GM21619 (cell line): ENCODE measurements at regions not wholly inside any gene's neighbourhood (a gene's known extent, or its start where the extent isn't known, plus 50 kb on each side); places are given as distances from the start of the nearest gene placed in this dataset.
"Not testable (repeated sequence)": the region's sequence is repeated elsewhere in the genome, so short reads cannot be mapped to it uniquely, and the experiment has no call there.

Experiments used
- ATAC-seq: cut with Tn5 transposase; IDR thresholded peaks from one replicate; pipeline ENCODE4 v1.9.1; 2021; ENCODE audit not compliant: unreplicated experiment

DNA sequence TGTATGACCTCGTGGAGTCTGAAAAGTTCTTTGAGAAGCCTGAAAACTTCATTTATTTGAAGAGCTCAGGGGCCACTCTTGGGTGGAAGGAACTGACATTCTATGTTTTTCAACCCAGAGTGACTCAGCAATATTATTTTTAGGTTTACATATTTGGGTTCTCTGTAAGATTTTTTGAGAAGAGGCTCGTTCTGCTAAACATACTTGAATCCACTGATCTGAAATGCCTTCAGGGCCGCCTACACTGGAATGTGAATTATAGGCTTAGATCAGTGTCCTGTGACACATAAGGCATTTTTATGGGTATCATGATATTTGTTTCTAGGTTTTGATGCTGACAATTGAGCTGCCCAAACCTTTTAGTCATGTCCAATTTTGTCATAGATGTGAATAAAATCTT, 86.2 kb downstream of the PSAT1 start:
- no peak for ATAC-seq

DNA sequence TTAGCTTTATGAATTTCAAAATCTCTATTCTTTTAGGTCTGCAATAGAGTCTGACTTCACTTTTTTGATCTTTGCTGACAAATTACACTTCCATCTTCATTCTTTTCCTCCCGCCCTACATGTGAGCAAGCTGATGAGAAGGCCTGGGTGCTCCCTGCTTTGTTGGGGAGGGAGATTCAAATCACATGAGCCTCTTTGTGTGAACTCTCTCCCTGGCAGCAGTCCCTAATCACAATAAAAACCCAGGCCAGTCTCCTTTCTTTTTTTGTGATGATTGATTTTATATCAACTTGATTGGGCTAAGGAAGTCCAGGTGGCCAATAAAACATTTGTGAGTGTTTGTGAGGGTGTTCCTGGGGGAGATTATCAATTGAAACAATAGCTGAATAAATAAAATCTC, 89.4 kb downstream of the PSAT1 start:
- no peak for ATAC-seq

GRCh38 chr9:78386773-78387172, 89.8 kb downstream of the PSAT1 start:
- no peak for ATAC-seq

DNA sequence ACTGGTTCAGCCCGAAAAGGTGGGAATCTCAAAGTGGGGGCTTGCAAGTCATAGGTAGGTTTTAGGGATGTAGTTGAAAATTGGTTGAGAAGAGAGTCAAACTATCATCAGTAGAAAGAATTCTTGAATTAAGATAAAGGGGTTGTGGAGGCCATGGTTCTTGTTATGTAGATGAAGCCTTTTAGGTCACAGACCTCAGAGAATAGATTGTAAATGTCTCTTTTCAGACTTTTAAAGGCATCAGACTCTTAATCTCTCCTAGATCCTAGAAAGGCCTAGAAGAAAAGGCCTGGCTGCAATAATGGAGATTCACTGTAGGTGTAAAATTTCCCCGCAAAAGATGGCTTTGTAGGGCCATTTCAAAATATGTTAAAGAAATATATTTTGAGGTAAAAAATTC, 96.4 kb downstream of the PSAT1 start:
- no peak for ATAC-seq

DNA sequence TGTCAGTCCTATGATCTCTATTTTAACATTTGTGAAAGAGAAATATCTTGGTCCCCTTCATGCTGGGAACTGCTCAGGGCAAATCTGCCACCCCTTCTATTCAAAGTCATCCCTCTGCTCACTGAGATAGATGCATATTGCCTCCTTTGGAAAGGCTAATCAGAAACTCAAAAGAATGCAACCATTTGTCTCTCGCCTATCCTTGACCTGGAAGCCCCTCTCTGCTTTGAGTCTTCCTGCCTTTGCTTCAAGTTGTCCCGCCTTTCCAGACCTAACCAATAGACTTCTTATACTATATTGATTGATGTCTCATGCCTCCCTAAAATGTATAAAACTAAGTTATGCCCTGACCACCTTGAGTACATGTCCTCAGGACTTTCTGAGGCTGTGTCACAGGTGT, 97.0 kb downstream of the PSAT1 start:
- no peak for ATAC-seq

DNA sequence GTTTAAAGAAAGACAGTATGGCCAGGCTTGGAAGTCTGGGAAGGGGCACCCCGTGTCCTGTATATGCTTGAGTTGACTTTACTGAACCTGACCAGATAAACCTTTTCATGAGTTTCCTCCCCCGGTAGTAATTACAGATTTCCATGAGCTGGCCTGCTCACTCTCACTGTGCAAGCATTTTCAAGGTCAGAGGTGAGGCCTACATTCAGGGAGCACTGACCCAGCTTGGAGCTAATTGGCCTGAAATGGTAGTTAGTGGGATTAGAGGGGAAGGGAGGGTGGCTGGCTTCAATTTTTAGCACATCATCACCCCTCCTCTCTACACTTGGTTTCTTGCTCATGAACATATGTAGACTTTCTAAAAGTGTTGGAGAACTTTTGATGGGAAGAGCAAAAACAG, 99.2 kb downstream of the PSAT1 start:
- no peak for ATAC-seq

DNA sequence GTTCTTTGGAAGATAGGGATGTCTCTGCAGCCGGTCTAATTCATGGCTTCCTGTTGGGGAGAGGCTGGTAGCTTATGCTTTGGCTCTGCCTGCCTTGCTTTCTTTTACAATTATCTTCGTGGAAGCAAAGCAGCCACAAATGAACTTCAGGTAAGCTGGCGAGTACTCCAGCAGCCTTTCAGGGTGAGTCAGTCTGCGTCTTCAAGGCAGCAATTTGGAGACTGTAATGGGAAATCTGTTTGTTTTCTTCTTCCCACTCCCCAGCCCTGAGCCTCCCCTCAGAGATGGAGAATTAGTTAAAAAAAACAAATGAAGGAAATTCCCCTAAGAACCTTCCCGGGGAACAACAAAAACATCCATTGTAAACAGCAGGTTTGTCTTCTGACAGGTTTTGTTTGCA, 100.1 kb downstream of the PSAT1 start:
- no peak for ATAC-seq

GRCh38 chr9:78397454-78397853, 100.5 kb downstream of the PSAT1 start:
- ATAC-seq, result no peak

- ATAC-seq, result no peak
Measured at GRCh38 chr9:78399153-78399552, 102.2 kb downstream of the PSAT1 start.

DNA sequence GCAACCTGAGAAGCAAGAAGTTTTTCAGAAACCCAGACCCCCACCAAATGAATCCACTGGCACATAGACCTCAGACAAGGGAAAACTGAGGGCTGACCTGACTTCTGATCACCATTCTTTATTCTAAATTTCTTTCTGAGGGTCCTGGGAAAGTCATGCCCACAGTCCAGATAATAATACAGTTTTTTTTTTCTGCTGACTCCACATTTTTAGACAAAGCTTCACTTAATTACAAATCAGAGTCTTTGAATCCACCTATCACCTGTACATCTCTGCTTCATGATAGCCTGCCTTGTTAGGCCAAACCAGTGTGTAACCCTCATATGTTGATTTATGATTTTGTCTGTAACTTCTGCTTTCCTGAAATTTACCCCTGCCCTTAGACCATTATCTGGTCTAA, 103.6 kb downstream of the PSAT1 start:
- ATAC-seq, result no peak

- ATAC-seq, result no peak
Measured at GRCh38 chr9:78405461-78405860, 108.5 kb downstream of the PSAT1 start.

DNA sequence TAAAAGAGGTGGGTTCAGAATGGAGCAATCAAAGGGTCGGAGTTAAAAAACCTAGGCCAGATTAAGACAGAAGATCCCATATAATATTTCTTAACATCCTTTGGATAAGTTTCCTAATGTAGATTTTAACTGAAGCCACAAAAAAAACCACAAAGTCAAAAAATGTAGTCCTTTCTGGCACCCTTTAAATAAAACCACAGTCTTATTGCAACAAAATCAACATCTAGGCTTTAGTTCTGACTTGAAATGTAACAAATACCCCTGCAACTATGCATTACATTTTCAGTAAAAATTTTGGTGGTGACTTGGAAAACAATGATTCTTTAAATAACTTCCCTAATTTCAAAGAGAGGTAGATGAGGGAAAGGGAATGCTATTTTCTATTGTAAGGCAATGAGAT, 109.2 kb downstream of the PSAT1 start:
- no peak for ATAC-seq

GRCh38 chr9:78406933-78407332, 110.0 kb downstream of the PSAT1 start:
- ATAC-seq, result no peak

DNA sequence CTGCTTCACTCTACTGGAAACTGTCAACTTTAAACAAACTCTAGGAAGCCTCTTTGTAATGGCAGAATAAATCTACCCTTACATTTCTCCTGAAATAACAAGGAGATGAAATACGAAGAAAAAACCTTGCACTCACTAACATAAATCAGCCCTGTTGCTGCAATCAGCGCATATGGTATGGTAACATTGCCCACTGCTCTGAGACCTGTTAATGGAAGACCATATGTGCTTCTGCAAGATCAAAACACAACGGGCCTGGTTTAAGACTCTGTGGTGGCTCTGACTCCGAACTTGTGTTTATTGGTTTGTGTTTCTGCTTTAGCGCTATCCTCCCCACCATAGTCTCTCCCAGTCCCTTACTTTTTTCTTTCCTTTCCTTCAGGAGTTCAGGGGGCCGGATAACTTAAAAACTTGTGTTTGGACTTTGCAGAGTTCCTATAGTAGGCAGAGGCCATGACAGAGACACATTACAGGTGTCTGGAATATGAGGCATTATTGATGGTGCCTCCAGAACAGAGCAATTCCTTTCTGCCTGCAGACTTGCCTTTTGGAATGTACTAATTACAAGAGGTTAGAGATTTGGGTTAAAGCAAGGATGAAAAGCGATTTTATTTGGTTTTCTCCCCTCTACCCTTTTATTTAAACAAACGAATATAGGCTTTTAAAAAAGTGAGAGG, 110.8 kb downstream of the PSAT1 start:
- no peak for ATAC-seq

- no peak for ATAC-seq
Measured at GRCh38 chr9:78408388-78408787, 111.5 kb downstream of the PSAT1 start.

DNA sequence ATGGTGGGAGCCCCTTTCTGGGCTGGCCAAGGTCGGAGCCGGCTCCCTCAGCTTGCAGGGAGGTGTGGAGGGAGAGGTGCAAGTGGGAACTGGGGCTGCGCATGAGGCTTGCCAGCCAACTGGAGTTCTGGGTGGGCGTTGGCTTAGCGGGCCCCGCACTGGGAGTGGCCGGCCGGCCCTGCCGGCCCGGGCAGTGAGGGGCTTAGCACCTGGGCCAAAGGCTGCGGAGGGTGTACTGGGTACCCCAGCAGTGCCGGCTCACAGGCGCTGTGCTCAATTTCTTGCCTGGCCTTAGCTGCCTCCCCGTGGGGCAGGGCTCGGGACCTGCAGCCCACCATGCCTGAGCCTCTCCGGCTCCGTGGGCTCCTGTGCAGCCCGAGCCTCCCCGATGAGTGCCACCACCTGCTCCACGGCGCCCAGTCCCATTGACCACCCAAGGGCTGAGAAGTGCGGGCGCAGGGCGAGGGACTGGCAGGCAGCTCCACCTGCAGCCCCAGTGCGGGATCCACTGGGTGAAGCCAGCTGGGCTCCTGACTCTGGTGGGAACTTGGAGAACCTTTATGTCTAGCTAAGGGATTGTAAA, 113.1 kb downstream of the PSAT1 start:
- ATAC-seq, result not testable (repeated sequence)

DNA sequence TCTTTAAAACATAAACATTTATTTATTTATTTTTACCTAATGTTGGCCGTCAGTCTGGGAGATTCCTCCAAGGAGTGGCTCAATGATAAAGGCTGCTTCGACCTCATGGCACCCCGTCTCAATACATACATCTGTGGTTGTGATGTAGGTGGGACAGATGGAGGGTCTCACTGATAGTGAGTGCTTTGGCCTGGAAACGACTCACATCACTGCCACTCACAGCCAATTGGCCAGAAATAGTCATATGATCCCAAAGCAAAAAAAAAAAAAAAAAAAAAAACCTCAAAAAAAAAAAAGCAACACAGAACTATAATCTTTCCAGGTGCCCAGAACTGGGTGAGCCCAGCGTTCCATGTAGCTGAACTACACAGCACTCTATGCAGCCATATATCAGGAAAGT, 125.4 kb downstream of the PSAT1 start:
- no peak for ATAC-seq

DNA sequence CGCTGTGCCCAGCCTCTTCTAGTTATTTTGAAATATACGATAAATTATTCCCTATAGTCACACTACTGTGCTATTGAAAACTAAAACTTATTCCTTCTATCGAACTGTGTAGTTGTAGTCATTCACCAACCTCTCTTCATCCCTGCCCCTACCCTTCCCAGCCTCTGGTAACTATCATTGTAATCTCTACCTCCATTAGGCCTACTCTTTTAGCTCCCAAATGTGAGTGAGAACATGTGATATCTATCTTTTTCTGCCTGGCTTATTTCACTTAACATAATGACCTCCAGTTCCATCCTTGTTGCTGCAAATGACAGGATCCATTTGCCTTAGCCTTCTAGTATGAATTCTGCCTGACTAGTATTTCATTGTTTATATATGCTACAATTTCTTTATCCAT, 127.4 kb downstream of the PSAT1 start:
- ATAC-seq, result no peak

DNA sequence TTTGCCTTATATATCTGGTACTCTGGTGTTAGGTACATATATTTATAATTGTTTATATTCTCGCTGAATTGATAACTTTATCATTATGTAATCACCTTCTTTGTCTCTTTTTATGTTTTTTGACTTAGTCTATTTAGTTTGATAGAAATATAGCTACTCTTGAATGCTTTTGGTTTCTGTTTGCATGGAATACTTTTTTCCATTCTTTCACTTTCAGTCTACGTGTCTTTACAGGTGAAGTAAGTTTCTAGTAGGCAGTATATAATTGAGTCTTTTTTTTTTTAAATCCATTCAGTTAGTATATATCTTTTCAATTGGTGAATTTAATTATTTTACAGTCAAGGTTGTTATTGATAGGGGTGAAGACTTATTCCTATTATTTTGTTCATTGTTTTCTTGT, 131.7 kb downstream of the PSAT1 start:
- no peak for ATAC-seq

- no peak for ATAC-seq
Measured at GRCh38 chr9:78430387-78430786, 133.5 kb downstream of the PSAT1 start.

DNA sequence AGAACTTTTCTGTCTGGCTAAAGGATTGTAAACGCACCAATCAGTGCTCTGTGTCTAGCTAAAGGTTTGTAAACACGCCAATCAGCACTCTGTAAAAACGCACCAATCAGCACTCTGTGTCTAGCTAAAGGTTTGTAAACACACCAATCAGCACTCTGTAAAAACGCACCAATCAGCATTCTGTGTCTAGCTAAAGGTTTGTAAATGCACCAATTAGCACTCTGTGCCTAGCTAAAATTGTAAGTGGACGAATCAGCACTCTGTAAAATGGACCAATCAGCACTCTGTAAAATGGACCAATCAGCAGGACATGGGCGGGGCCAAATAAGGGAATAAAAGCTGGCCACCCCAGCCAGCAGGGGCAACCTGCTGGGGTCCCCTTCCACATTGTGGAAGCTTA, 134.1 kb downstream of the PSAT1 start:
- not testable (repeated sequence) for ATAC-seq

DNA sequence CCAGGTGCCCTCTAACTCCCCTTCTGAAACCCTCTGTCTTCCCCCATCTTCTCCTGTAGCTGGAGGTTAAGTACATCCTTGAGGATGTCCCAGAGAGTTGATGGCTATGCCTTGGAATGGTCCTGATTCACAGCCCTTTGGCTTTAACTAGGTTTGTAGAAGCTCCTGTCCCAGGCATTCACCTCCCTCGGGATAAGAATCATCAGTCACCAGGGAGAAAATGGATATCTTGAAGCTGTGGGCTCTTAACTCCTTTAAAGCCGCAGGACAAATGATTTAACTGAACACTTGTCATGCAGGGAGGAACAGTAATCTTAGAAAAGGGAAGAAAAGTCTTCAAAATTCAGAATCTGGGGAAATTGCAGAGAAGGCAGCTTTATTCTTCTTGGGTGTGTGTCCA, 139.9 kb downstream of the PSAT1 start:
- no peak for ATAC-seq

DNA sequence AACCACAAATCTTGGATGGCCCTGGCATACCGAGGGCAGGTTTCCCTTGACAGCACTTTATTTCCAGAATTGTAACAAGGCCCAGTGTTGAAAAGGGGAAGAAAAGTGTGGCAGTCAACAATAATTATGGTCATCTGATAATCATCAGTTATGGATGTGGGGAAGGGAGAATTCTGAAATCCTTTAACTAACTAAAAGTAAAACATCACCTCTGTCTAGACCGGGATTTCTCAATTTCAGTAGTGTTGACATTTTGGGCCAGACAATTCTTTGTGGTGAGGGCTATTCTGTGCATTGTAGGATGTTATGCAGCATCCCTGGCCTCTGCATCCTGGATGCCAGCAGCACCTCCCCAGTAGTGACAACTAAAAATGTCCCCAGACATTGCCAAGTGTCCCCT, 140.4 kb downstream of the PSAT1 start:
- no peak for ATAC-seq
